ENCODE measurements at regions not wholly inside any gene's neighbourhood (a gene's known extent, or its start where the extent isn't known, plus 50 kb on each side); places are given as distances from the start of the nearest gene placed in this dataset.

GRCh38 chr14:25875475-25875874, 722.4 kb downstream of the NOVA1 start:
- Histone ChIP-seq H3K79me2 (no peaks in the 10 kb centered on the region), H3K27me3 (no peaks in the 10 kb centered on the region), H3K9me2 (replicated peaks; ENCODE audit: insufficient read depth) (no peaks in the 10 kb centered on the region), H4K20me1 (ENCODE audit: insufficient read depth, poor library complexity, severe bottlenecking) (no peaks in the 10 kb centered on the region), H3K4me3 (no peak overlapping the region), H3K36me3 (replicated peaks; ENCODE audit: insufficient read depth, low read depth) (no peaks in the 10 kb centered on the region), H3K4me1 (ENCODE audit: insufficient read depth) (no peaks in the 10 kb centered on the region), H2AFZ (no peak overlapping the region), H3K27ac (no peak overlapping the region), H3K4me2 (no peak overlapping the region), H3K9me3 (ENCODE audit: low read depth) (no peaks in the 10 kb centered on the region)
- WGBS (ENCODE audit: low lambda C conversion rate, missing lambda C conversion rate), result 97% methylated on average over 2 of the region's 2 CpGs
- TF ChIP-seq EZH2phosphoT487 (IDR thresholded peaks at IDR 0.05; ENCODE audit: low read depth, severe bottlenecking, unreplicated experiment), result no peak
- TF ChIP-seq EZH2 (IDR thresholded peaks at IDR 0.05; ENCODE audit: borderline replicate concordance), result no peak
- TF ChIP-seq, protein P1, sequence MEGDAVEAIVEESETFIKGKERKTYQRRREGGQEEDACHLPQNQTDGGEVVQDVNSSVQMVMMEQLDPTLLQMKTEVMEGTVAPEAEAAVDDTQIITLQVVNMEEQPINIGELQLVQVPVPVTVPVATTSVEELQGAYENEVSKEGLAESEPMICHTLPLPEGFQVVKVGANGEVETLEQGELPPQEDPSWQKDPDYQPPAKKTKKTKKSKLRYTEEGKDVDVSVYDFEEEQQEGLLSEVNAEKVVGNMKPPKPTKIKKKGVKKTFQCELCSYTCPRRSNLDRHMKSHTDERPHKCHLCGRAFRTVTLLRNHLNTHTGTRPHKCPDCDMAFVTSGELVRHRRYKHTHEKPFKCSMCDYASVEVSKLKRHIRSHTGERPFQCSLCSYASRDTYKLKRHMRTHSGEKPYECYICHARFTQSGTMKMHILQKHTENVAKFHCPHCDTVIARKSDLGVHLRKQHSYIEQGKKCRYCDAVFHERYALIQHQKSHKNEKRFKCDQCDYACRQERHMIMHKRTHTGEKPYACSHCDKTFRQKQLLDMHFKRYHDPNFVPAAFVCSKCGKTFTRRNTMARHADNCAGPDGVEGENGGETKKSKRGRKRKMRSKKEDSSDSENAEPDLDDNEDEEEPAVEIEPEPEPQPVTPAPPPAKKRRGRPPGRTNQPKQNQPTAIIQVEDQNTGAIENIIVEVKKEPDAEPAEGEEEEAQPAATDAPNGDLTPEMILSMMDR (IDR thresholded peaks at IDR 0.05; ENCODE audit: poor library complexity), result no peak
- DNase-seq (ENCODE audit: low spot score), result no peak

- no peak for DNase-seq (ENCODE audit: low spot score)
- H3K9me3 ChIP-seq (ENCODE audit: low read depth), result no peaks in the 10 kb centered on the region
- H3K9me2 ChIP-seq (replicated peaks; ENCODE audit: insufficient read depth), result no peaks in the 10 kb centered on the region
- no peak overlapping the region for H3K27ac ChIP-seq
- H3K36me3 ChIP-seq (replicated peaks; ENCODE audit: insufficient read depth, low read depth), result no peaks in the 10 kb centered on the region
- H4K20me1 ChIP-seq (ENCODE audit: insufficient read depth, poor library complexity, severe bottlenecking), result no peaks in the 10 kb centered on the region
- H3K79me2 ChIP-seq, result no peaks in the 10 kb centered on the region
- 86% methylated on average over 3 of the region's 3 CpGs for WGBS (ENCODE audit: low lambda C conversion rate, missing lambda C conversion rate)
- no peaks in the 10 kb centered on the region for H3K4me1 ChIP-seq (ENCODE audit: insufficient read depth)
- no peak overlapping the region for H2AFZ ChIP-seq
- H3K4me3 ChIP-seq, result no peak overlapping the region
- no peak overlapping the region for H3K4me2 ChIP-seq
- TF ChIP-seq EZH2 (IDR thresholded peaks at IDR 0.05; ENCODE audit: borderline replicate concordance), result no peak
- TF ChIP-seq, protein P1 (IDR thresholded peaks at IDR 0.05; ENCODE audit: poor library complexity), result no peak
- TF ChIP-seq EZH2phosphoT487 (IDR thresholded peaks at IDR 0.05; ENCODE audit: low read depth, severe bottlenecking, unreplicated experiment), result no peak
- H3K27me3 ChIP-seq, result no peaks in the 10 kb centered on the region
These were observed 728.0 kb downstream of the NOVA1 start for GRCh38 chr14:25869854-25870253.

GRCh38 chr14:25868521-25869314, 729.1 kb downstream of the NOVA1 start:
- no peak for TF ChIP-seq EZH2phosphoT487 (IDR thresholded peaks at IDR 0.05; ENCODE audit: low read depth, severe bottlenecking, unreplicated experiment)
- TF ChIP-seq, protein P1 (IDR thresholded peaks at IDR 0.05; ENCODE audit: poor library complexity), result no peak
- TF ChIP-seq EZH2 (IDR thresholded peaks at IDR 0.05; ENCODE audit: borderline replicate concordance), result no peak
- 58% methylated on average over 6 of the region's 6 CpGs for WGBS (ENCODE audit: low lambda C conversion rate, missing lambda C conversion rate)
- H3K27me3 ChIP-seq, result no peaks in the 10 kb centered on the region
- no peak overlapping the region for H2AFZ ChIP-seq
- H3K4me1 ChIP-seq (ENCODE audit: insufficient read depth), result no peaks in the 10 kb centered on the region
- no peak overlapping the region for H3K4me3 ChIP-seq
- H3K79me2 ChIP-seq, result no peaks in the 10 kb centered on the region
- H3K4me2 ChIP-seq, result no peak overlapping the region
- H4K20me1 ChIP-seq (ENCODE audit: insufficient read depth, poor library complexity, severe bottlenecking), result no peaks in the 10 kb centered on the region
- H3K9me3 ChIP-seq (ENCODE audit: low read depth), result no peaks in the 10 kb centered on the region
- no peak overlapping the region for H3K27ac ChIP-seq
- no peaks in the 10 kb centered on the region for H3K9me2 ChIP-seq (replicated peaks; ENCODE audit: insufficient read depth)
- no peak for DNase-seq (ENCODE audit: low spot score)
- no peaks in the 10 kb centered on the region for H3K36me3 ChIP-seq (replicated peaks; ENCODE audit: insufficient read depth, low read depth)

Data from hepatocyte (in vitro differentiated cells).